Activated CD8-positive, alpha-beta T cell treated with anti-CD3 and anti-CD28 coated beads for 36 hours (primary cell): ENCODE measurements at regions not wholly inside any gene's neighbourhood (a gene's known extent, or its start where the extent isn't known, plus 50 kb on each side); places are given as distances from the start of the nearest gene placed in this dataset.

Experiments
- ATAC-seq: fragments of 200-7000 bp; cut with Tn5 transposase; one replicate; pipeline ENCODE4 v1.10.0; 2021; ENCODE audit warnings: mild to moderate bottlenecking, moderate library complexity
- CTCF ChIA-PET: fragments of 350-600 bp; sonication (Branson Sonifier 250); formaldehyde crosslinking; loops from one replicate; lab custom pipeline; 2021; ENCODE audit warnings: antibody characterized with exemption; lab: Charles Lee
- POLR2A ChIA-PET: fragments of 350-600 bp; sonication (Branson Sonifier 250); formaldehyde crosslinking; loops from one replicate; lab custom pipeline; 2021; ENCODE audit warnings: antibody characterized with exemption; lab: Charles Lee
- DNase-seq: peaks from one replicate; pipeline ENCODE4 v3.0.0-alpha.2; 2020
- H3K27ac Mint-ChIP-seq: one replicate; pipeline ENCODE4 v1.8.0; 2021; ENCODE audit warnings: mild to moderate bottlenecking, mixed read lengths
- H3K27me3 Mint-ChIP-seq: one replicate; pipeline ENCODE4 v1.8.0; 2021; ENCODE audit warnings: mixed read lengths
- H3K36me3 Mint-ChIP-seq: one replicate; pipeline ENCODE4 v1.8.0; 2021; ENCODE audit warnings: low read depth, mixed read lengths
- H3K4me1 Mint-ChIP-seq: one replicate; pipeline ENCODE4 v1.8.0; 2021; ENCODE audit warnings: low read depth, mixed read lengths
- H3K4me3 Mint-ChIP-seq: one replicate; pipeline ENCODE4 v1.8.0; 2021; ENCODE audit warnings: mild to moderate bottlenecking, moderate library complexity, mixed read lengths
- H3K9me3 Mint-ChIP-seq: one replicate; pipeline ENCODE4 v1.8.0; 2021; ENCODE audit warnings: mixed read lengths
- intact Hi-C: fragments of 100-400 bp; cut with micrococcal nuclease; formaldehyde crosslinking; loops from one replicate; pipeline ENCODE4 v1.10.0; 2022
- TF ChIP-seq, protein P1 (sequence below): fragments of 200-600 bp; IDR thresholded peaks from one replicate; pipeline ENCODE4 v1.8.0; 2022; ENCODE audit warnings: antibody characterized with exemption, mild to moderate bottlenecking

DNA sequence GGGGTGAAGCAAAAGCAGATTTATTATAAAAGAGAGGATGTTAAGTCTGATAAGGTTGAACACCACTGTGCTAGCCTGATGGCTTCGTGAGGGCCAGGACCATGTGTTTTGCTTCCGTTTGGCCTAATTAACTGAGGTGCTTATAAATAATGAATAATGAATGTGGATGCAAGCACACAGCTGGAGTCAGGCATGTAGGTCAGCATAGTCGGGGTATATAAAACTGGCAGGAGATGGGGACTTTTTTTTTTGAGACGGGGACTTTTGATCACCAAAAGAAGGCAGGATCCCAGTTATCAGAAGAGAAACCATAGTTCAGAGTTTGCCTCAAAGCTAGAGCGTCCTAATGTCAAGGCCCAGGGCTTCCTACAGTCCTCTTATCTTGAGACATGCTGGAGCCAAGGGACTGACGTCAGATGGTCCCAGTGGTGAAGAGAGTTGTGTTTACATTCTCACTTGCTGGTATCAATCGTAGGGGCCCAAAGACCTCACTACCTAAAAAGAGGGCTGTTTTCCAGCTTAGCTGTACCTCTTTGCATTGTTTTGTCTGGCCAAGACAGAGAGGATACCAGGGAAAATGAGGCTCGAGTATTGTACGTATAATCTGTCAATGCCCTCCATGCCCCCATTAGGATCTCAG lies 50.4 kb downstream of the RTL9 start:
- DNase-seq (no peak), ATAC-seq (no peak)
- H3K4me1 Mint-ChIP-seq, result peaks cover 2% of the 10 kb centered on the region
- no peak overlapping the region for H3K27ac Mint-ChIP-seq
- CTCF ChIA-PET, result interaction anchor here (0.7 to 22.7 kb wide), 13 partner anchors 9 to 262 kb away, joined by 3 to 449 read pairs (median 4); no protein-coding TSS in a partner anchor
- H3K36me3 Mint-ChIP-seq, result no peaks in the 10 kb centered on the region
- POLR2A ChIA-PET, result no interaction called here
- H3K4me3 Mint-ChIP-seq, result no peak overlapping the region
- TF ChIP-seq, protein P1, sequence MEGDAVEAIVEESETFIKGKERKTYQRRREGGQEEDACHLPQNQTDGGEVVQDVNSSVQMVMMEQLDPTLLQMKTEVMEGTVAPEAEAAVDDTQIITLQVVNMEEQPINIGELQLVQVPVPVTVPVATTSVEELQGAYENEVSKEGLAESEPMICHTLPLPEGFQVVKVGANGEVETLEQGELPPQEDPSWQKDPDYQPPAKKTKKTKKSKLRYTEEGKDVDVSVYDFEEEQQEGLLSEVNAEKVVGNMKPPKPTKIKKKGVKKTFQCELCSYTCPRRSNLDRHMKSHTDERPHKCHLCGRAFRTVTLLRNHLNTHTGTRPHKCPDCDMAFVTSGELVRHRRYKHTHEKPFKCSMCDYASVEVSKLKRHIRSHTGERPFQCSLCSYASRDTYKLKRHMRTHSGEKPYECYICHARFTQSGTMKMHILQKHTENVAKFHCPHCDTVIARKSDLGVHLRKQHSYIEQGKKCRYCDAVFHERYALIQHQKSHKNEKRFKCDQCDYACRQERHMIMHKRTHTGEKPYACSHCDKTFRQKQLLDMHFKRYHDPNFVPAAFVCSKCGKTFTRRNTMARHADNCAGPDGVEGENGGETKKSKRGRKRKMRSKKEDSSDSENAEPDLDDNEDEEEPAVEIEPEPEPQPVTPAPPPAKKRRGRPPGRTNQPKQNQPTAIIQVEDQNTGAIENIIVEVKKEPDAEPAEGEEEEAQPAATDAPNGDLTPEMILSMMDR, result no peak
- no peaks in the 10 kb centered on the region for H3K27me3 Mint-ChIP-seq
- no peaks in the 10 kb centered on the region for H3K9me3 Mint-ChIP-seq
- intact Hi-C loops, result loop anchor here (2.0 kb wide), 1 partner anchor 248 kb away; no protein-coding TSS in a partner anchor

DNA sequence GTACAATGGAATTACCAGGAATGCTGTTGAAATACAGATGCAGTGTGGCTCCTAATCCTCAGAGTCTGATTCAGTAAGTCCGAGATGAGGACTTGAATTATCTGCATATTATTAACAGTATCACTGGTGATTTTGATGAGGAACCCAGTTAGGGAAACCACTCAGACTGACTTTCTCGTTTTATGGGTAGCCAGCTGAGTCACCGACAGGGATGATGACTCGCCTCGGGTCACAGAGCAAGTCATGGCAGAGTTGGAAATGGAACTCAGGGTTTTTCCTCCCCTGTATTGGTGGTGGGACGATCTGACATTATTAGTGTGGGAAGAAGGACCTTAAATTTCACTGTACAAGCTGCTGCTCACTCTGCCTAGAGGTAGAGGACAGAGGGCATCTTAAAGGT lies 51.3 kb downstream of the RTL9 start:
- Mint-ChIP-seq H3K27me3 (no peaks in the 10 kb centered on the region), H3K4me1 (peaks cover 2% of the 10 kb centered on the region), H3K27ac (no peak overlapping the region), H3K36me3 (no peaks in the 10 kb centered on the region), H3K4me3 (no peak overlapping the region), H3K9me3 (no peaks in the 10 kb centered on the region)
- ChIA-PET CTCF (interaction anchor here (1.1 to 22.7 kb wide), 4 partner anchors 23 to 263 kb away, joined by 3 to 449 read pairs (median 32); no protein-coding TSS in a partner anchor), POLR2A (no interaction called here)
- DNase-seq (peak; percentile 41), ATAC-seq (no peak)
- intact Hi-C loops, result loop anchor here (2.0 kb wide), 1 partner anchor 249 kb away; no protein-coding TSS in a partner anchor
- TF ChIP-seq, protein P1, result no peak

DNA sequence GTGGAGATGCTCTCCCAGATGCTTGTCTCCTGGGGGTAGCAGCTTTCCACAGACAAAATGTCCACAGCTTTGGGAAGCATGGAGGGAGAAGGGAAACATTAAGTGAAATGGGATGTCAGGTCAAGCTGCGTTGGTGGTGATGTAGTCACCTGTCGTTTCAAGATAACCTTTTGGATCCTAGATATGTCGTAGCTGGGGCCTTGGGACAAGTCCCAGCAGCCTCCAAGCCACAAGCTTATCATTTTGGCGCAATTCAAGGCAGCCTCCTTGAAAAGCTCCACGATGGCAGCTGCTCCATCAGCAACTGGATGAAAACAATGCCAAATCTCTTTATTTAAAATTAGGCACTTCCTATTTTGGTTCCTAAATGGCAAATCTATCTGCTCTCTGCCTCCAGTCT lies 52.0 kb downstream of the RTL9 start:
- DNase-seq (no peak), ATAC-seq (no peak)
- Mint-ChIP-seq H3K9me3 (no peaks in the 10 kb centered on the region), H3K27me3 (no peaks in the 10 kb centered on the region), H3K36me3 (no peaks in the 10 kb centered on the region), H3K4me3 (no peak overlapping the region), H3K27ac (no peak overlapping the region), H3K4me1 (peaks cover 2% of the 10 kb centered on the region)
- ChIA-PET CTCF (interaction anchor here (1.1 to 22.7 kb wide), 4 partner anchors 22 to 264 kb away, joined by 3 to 449 read pairs (median 32); no protein-coding TSS in a partner anchor), POLR2A (no interaction called here)
- intact Hi-C loops, result no loop called here
- TF ChIP-seq, protein P1, result no peak

DNA sequence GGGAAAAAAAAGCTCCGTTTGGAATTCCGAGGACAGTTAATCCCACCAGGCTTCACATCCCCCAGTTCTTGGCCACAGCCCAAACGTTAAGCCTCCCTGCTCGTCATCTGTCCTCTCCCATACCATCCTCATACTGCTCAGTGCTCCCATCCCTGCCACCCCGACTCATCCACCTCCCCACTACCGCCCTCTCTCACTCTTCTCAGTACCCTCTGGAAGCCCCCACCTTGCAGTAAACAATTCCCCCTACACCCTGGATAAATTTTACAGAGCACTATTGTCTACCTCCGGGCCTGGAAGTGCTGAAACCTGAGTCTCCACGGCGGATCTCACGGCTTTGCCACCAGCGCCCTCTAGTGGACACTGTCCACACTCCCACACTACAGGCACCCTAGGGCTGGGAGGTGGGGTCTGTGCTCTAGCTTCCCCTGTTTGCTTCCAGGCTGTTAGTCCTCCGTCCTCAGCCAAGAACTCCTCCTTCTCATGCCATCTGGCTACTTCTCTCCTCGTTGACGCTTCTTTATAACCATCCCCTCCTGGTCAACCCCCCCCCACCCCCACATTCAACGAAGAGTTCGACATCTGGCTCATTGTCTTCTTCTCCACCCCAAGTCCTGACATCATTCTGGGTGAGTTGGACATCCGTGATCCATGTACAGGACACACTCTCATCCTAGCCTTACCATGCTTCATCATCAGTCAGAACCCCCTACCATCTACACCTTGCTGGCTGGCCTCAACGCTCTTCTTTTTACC lies 54.5 kb downstream of the RTL9 start:
- Mint-ChIP-seq H3K27ac (no peak overlapping the region), H3K27me3 (no peaks in the 10 kb centered on the region), H3K4me3 (no peak overlapping the region), H3K4me1 (peaks cover 2% of the 10 kb centered on the region), H3K9me3 (no peaks in the 10 kb centered on the region), H3K36me3 (no peaks in the 10 kb centered on the region)
- ChIA-PET CTCF (interaction anchor here (0.7 to 22.7 kb wide), 13 partner anchors 8 to 434 kb away, joined by 3 to 449 read pairs (median 4); no protein-coding TSS in a partner anchor), POLR2A (no interaction called here)
- ATAC-seq (peak; percentile 94), DNase-seq (peak; percentile 74)
- TF ChIP-seq, protein P1, result peak; percentile 66
- intact Hi-C loops, result no loop called here
